ENCODE measurements at regions not wholly inside any gene's neighbourhood (a gene's known extent, or its start where the extent isn't known, plus 50 kb on each side); places are given as distances from the start of the nearest gene placed in this dataset.

DNA sequence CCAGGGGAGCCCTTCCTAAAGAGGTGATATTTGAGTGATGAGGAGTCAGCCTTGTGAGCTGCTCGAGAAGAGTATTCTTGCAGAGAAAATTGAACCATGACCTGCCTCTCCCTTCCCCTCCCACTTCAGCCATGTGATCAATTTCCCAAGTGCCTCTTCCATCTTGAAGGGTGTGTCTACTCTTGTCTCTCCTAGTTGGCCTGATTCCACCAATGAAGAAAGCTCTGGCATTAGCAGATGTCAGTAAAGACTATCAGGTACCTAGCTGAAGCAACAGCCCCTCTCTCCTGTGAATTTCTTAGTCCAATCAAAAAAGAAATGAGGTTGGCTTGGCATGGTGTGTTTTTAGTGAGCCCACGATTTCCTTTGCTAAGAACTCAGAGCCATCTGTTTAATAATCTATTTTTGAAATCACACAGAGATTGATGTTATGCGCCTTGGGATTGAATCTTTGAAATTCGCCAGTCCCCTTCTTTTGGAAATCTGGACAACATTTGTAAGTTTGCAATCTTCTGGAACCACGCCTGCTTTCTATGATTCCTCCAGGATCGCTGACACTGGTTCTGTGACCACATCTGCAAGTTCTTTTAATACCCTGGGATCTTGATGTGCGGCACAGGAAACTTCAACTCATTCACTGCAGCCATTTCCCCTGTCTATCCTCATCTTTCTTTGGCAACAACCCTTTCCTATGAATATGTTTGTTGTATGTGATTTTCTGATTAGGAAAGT lies 404.6 kb downstream of the DMRT2 start:
- Histone ChIP-seq H3K4me1 (no peaks in the 10 kb centered on the region), H3K36me3 (ENCODE audit: control insufficient read depth, insufficient read depth, low read length) (no peaks in the 10 kb centered on the region), H3K27me3 (replicated peaks; ENCODE audit: control insufficient read depth, insufficient read depth, low read length) (no peaks in the 10 kb centered on the region), H3K4me3 (ENCODE audit: low read depth, low read length) (no peak overlapping the region), H3K9me3 (no peaks in the 10 kb centered on the region)
- Mint-ChIP-seq H3K27me3 (ENCODE audit: insufficient read depth, unreplicated experiment) (peaks cover 5% of the 10 kb centered on the region), H3K4me1 (ENCODE audit: low read depth, unreplicated experiment) (no peaks in the 10 kb centered on the region), H3K4me3 (ENCODE audit: unreplicated experiment) (no peak overlapping the region), H3K36me3 (ENCODE audit: insufficient read depth, unreplicated experiment) (no peaks in the 10 kb centered on the region), H3K27ac (ENCODE audit: unreplicated experiment) (no peak overlapping the region), H3K9me3 (ENCODE audit: unreplicated experiment) (no peaks in the 10 kb centered on the region)
- ChIA-PET CTCF (no interaction called here), POLR2A (no interaction called here)
- no peak for DNase-seq
- TF ChIP-seq, protein P1, sequence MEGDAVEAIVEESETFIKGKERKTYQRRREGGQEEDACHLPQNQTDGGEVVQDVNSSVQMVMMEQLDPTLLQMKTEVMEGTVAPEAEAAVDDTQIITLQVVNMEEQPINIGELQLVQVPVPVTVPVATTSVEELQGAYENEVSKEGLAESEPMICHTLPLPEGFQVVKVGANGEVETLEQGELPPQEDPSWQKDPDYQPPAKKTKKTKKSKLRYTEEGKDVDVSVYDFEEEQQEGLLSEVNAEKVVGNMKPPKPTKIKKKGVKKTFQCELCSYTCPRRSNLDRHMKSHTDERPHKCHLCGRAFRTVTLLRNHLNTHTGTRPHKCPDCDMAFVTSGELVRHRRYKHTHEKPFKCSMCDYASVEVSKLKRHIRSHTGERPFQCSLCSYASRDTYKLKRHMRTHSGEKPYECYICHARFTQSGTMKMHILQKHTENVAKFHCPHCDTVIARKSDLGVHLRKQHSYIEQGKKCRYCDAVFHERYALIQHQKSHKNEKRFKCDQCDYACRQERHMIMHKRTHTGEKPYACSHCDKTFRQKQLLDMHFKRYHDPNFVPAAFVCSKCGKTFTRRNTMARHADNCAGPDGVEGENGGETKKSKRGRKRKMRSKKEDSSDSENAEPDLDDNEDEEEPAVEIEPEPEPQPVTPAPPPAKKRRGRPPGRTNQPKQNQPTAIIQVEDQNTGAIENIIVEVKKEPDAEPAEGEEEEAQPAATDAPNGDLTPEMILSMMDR (IDR thresholded peaks at IDR 0.05; ENCODE audit: insufficient read depth in 1 of 2, low read depth in 1 of 2, low read length in 1 of 2, severe bottlenecking in 1 of 2, unreplicated experiment in 1 of 2): no peak
- BruUV-seq (replicated peaks): no TSS peak
- intact Hi-C loops (cut with micrococcal nuclease; ENCODE audit: unreplicated experiment): no loop called here

DNA sequence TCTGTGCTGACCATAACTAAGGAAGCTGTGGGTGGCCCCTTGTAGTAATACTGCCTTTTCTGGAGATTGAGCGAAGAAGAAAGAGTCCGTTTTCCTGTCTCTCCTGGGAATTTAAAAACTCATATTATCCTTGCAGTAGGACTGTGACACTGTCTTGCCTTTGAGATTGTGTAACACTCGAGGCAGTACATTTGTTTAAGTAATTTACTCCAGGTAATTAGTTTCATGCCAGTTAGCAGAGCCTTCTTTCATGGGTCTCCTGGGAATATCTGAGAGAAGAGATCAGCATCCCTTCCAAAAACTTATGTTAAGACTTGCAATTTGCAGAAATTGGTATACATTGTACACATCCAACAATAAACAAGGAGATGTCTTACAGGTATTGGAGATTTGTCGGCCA lies 405.6 kb downstream of the DMRT2 start:
- H3K4me3 Mint-ChIP-seq (ENCODE audit: unreplicated experiment): no peak overlapping the region
- H3K9me3 Mint-ChIP-seq (ENCODE audit: unreplicated experiment): no peaks in the 10 kb centered on the region
- H3K36me3 Mint-ChIP-seq (ENCODE audit: insufficient read depth, unreplicated experiment): no peaks in the 10 kb centered on the region
- no peak overlapping the region for H3K4me3 ChIP-seq (ENCODE audit: low read depth, low read length)
- H3K9me3 ChIP-seq: no peaks in the 10 kb centered on the region
- ChIA-PET POLR2A (no interaction called here), CTCF (no interaction called here)
- H3K36me3 ChIP-seq (ENCODE audit: control insufficient read depth, insufficient read depth, low read length): no peaks in the 10 kb centered on the region
- H3K4me1 ChIP-seq: no peaks in the 10 kb centered on the region
- H3K27ac Mint-ChIP-seq (ENCODE audit: unreplicated experiment): no peak overlapping the region
- H3K27me3 ChIP-seq (replicated peaks; ENCODE audit: control insufficient read depth, insufficient read depth, low read length): no peaks in the 10 kb centered on the region
- BruUV-seq (replicated peaks): no TSS peak
- intact Hi-C loops (cut with micrococcal nuclease; ENCODE audit: unreplicated experiment): no loop called here
- H3K4me1 Mint-ChIP-seq (ENCODE audit: low read depth, unreplicated experiment): no peaks in the 10 kb centered on the region
- TF ChIP-seq, protein P1 (IDR thresholded peaks at IDR 0.05; ENCODE audit: insufficient read depth in 1 of 2, low read depth in 1 of 2, low read length in 1 of 2, severe bottlenecking in 1 of 2, unreplicated experiment in 1 of 2): no peak
- DNase-seq: no peak
- H3K27me3 Mint-ChIP-seq (ENCODE audit: insufficient read depth, unreplicated experiment): peaks cover 5% of the 10 kb centered on the region

DNA sequence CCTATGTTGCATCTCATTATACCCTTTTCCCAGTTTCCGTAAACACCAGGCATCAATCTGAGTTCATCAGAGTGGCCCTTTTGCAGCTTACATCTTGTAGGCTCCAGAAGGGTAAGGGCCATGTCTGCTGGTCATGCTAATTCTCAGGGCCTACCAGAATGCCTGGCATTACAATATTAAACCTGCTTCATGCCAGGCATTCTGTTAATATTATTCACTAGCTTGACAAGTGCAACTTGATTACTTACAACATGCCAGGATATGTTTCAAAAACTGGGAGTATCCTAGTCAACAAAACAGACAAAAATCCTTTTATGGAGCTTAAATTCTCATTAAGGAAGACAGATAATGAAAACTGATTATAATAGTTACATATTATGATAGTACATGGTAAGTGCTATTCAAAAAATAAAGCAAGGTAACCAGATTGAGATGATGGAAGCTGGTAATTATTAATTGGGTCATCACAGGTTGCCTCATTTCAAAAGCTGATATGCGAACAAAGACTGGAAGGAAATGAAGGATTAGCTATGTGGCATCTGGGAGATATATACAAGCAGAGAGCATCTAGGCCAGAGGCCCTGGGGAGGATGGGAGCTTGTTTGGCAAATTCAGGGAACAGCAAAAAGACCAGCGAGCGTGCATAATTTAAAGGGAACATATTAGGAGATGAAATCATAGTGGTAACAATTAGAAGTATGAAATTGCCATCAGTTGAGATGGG lies 406.3 kb downstream of the DMRT2 start:
- DNase-seq: no peak
- H3K27ac Mint-ChIP-seq (ENCODE audit: unreplicated experiment): no peak overlapping the region
- TF ChIP-seq, protein P1 (IDR thresholded peaks at IDR 0.05; ENCODE audit: insufficient read depth in 1 of 2, low read depth in 1 of 2, low read length in 1 of 2, severe bottlenecking in 1 of 2, unreplicated experiment in 1 of 2): no peak
- ChIA-PET POLR2A (no interaction called here), CTCF (no interaction called here)
- no peak overlapping the region for H3K4me3 Mint-ChIP-seq (ENCODE audit: unreplicated experiment)
- Histone ChIP-seq H3K36me3 (ENCODE audit: control insufficient read depth, insufficient read depth, low read length) (no peaks in the 10 kb centered on the region), H3K4me1 (no peaks in the 10 kb centered on the region), H3K4me3 (ENCODE audit: low read depth, low read length) (no peak overlapping the region), H3K9me3 (no peaks in the 10 kb centered on the region), H3K27me3 (replicated peaks; ENCODE audit: control insufficient read depth, insufficient read depth, low read length) (no peaks in the 10 kb centered on the region)
- no peaks in the 10 kb centered on the region for H3K36me3 Mint-ChIP-seq (ENCODE audit: insufficient read depth, unreplicated experiment)
- BruUV-seq (replicated peaks): no TSS peak
- H3K9me3 Mint-ChIP-seq (ENCODE audit: unreplicated experiment): no peaks in the 10 kb centered on the region
- H3K4me1 Mint-ChIP-seq (ENCODE audit: low read depth, unreplicated experiment): no peaks in the 10 kb centered on the region
- peaks cover 5% of the 10 kb centered on the region for H3K27me3 Mint-ChIP-seq (ENCODE audit: insufficient read depth, unreplicated experiment)
- intact Hi-C loops (cut with micrococcal nuclease; ENCODE audit: unreplicated experiment): no loop called here

Measured in Caco-2 (cell line).